ENCODE measurements at regions not wholly inside any gene's neighbourhood (a gene's known extent, or its start where the extent isn't known, plus 50 kb on each side); places are given as distances from the start of the nearest gene placed in this dataset.

DNA sequence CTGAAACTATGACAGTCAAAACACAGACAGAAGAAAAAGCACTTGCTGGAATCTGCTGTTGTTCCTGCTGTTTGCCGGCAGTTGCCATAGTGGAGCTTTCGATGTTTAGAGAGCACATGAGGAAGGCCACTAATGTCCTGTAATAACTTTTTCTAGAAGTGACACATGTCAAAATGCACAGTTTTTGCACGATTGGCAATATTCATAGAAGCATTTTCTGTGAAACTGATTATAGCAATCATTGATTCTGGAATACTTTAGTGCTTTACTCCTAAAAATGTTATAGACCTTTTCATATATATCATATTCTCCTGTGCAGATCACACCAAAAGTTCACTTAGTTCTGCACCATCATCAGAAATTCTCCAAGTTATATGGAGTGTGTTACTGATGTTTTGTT, 407.0 kb upstream of the SOX9 start:
- ChIA-PET CTCF (no interaction called here), POLR2A (no interaction called here)
- Histone ChIP-seq H3K27ac (ENCODE audit: low read length) (no peak overlapping the region), H3K36me3 (ENCODE audit: control insufficient read depth, insufficient read depth, low read length) (no peaks in the 10 kb centered on the region), H3K4me1 (ENCODE audit: control insufficient read depth, insufficient read depth, low read length) (no peaks in the 10 kb centered on the region), H3K4me3 (ENCODE audit: low read depth in 2 of 2, low read length in 2 of 2) (no peak overlapping the region), H3K27me3 (ENCODE audit: control insufficient read depth, insufficient read depth, low read length) (peaks cover 2% of the 10 kb centered on the region; the same call in 1 of the 2 replicates), H3K9me3 (ENCODE audit: control insufficient read depth, insufficient read depth, low read depth, low read length) (no peaks in the 10 kb centered on the region)
- no peak for DNase-seq (ENCODE audit: low read depth, low spot score)
- in situ Hi-C loops (cut with HindIII; ENCODE audit: low pct_unique_long_range_greater_than_20kb, low sequenced_read_pairs) = no loop called here
- ATAC-seq = no peak
- BruUV-seq (replicated peaks) = no TSS peak
- TF ChIP-seq, protein P1, sequence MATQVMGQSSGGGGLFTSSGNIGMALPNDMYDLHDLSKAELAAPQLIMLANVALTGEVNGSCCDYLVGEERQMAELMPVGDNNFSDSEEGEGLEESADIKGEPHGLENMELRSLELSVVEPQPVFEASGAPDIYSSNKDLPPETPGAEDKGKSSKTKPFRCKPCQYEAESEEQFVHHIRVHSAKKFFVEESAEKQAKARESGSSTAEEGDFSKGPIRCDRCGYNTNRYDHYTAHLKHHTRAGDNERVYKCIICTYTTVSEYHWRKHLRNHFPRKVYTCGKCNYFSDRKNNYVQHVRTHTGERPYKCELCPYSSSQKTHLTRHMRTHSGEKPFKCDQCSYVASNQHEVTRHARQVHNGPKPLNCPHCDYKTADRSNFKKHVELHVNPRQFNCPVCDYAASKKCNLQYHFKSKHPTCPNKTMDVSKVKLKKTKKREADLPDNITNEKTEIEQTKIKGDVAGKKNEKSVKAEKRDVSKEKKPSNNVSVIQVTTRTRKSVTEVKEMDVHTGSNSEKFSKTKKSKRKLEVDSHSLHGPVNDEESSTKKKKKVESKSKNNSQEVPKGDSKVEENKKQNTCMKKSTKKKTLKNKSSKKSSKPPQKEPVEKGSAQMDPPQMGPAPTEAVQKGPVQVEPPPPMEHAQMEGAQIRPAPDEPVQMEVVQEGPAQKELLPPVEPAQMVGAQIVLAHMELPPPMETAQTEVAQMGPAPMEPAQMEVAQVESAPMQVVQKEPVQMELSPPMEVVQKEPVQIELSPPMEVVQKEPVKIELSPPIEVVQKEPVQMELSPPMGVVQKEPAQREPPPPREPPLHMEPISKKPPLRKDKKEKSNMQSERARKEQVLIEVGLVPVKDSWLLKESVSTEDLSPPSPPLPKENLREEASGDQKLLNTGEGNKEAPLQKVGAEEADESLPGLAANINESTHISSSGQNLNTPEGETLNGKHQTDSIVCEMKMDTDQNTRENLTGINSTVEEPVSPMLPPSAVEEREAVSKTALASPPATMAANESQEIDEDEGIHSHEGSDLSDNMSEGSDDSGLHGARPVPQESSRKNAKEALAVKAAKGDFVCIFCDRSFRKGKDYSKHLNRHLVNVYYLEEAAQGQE (IDR thresholded peaks at IDR 0.05; ENCODE audit: insufficient read depth in 1 of 2, low read depth in 2 of 2, low read length in 1 of 2) = no peak
- TF ChIP-seq TCF7L2 (IDR thresholded peaks at IDR 0.05; ENCODE audit: low read depth, low read length) (no peak), POLR2AphosphoS5 (IDR thresholded peaks at IDR 0.05; ENCODE audit: low read depth, low read length) (no peak), SIN3A (IDR thresholded peaks at IDR 0.05; ENCODE audit: borderline replicate concordance, insufficient read depth, low read depth, low read length) (no peak)
- TF ChIP-seq, protein P2, sequence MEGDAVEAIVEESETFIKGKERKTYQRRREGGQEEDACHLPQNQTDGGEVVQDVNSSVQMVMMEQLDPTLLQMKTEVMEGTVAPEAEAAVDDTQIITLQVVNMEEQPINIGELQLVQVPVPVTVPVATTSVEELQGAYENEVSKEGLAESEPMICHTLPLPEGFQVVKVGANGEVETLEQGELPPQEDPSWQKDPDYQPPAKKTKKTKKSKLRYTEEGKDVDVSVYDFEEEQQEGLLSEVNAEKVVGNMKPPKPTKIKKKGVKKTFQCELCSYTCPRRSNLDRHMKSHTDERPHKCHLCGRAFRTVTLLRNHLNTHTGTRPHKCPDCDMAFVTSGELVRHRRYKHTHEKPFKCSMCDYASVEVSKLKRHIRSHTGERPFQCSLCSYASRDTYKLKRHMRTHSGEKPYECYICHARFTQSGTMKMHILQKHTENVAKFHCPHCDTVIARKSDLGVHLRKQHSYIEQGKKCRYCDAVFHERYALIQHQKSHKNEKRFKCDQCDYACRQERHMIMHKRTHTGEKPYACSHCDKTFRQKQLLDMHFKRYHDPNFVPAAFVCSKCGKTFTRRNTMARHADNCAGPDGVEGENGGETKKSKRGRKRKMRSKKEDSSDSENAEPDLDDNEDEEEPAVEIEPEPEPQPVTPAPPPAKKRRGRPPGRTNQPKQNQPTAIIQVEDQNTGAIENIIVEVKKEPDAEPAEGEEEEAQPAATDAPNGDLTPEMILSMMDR (IDR thresholded peaks at IDR 0.05) = no peak
- intact Hi-C loops (cut with micrococcal nuclease; ENCODE audit: unreplicated experiment) = no loop called here

DNA sequence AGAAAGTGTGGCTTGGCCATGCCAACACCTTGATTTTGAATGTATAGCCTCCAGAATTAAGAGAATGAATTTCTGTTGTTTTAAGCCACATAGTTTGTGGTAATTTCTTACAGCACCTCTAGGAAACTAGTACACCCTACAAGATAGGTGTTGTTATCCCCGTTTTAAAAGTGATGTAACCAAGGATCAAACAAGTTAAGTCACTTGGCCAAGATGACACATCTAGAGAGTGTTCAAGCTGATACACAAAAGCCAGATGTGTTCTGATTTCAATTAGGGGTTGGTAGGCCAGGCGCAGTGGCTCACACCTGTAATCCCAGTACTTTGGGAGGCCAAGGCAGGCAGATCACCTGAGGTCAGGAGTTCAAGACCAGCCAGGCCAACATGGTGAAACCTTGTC, 396.5 kb upstream of the SOX9 start:
- TF ChIP-seq, protein P1 (IDR thresholded peaks at IDR 0.05; ENCODE audit: insufficient read depth in 1 of 2, low read depth in 2 of 2, low read length in 1 of 2) = no peak
- CTCF ChIA-PET = no interaction called here
- H3K9me3 ChIP-seq (ENCODE audit: control insufficient read depth, insufficient read depth, low read depth, low read length) = no peaks in the 10 kb centered on the region
- BruUV-seq (replicated peaks) = no TSS peak
- H3K27me3 ChIP-seq (ENCODE audit: control insufficient read depth, insufficient read depth, low read length) = no peaks in the 10 kb centered on the region; the same call in 1 of the 2 replicates
- H3K4me3 ChIP-seq (ENCODE audit: low read depth in 2 of 2, low read length in 2 of 2) = no peak overlapping the region
- POLR2A ChIA-PET = no interaction called here
- in situ Hi-C loops (cut with HindIII; ENCODE audit: low pct_unique_long_range_greater_than_20kb, low sequenced_read_pairs) (no loop called here), intact Hi-C loops (cut with micrococcal nuclease; ENCODE audit: unreplicated experiment) (no loop called here)
- no peak overlapping the region for H3K27ac ChIP-seq (ENCODE audit: low read length)
- ATAC-seq (no peak), DNase-seq (ENCODE audit: low read depth, low spot score) (no peak)
- H3K36me3 ChIP-seq (ENCODE audit: control insufficient read depth, insufficient read depth, low read length) = no peaks in the 10 kb centered on the region
- no peaks in the 10 kb centered on the region for H3K4me1 ChIP-seq (ENCODE audit: control insufficient read depth, insufficient read depth, low read length)

Measured in Panc1 (cell line).